Progenitor cell of endocrine pancreas (in vitro differentiated cells): ENCODE measurements at regions not wholly inside any gene's neighbourhood (a gene's known extent, or its start where the extent isn't known, plus 50 kb on each side); places are given as distances from the start of the nearest gene placed in this dataset.
A peak's percentile ranks its signal among the peaks of the same experiment; 100 is the strongest.

Experiments
- DNase-seq: peaks from one replicate; pipeline ENCODE4 v3.0.0; 2021; ENCODE audit warnings: low spot score; ENCODE audit not compliant: unreplicated experiment
- H3K27ac Mint-ChIP-seq: 2 replicates; pipeline ENCODE4 v1.8.0; 2021; ENCODE audit warnings: mild to moderate bottlenecking, moderate library complexity, mixed read lengths
- H3K27me3 Mint-ChIP-seq: 2 replicates; pipeline ENCODE4 v1.8.0; 2021; ENCODE audit warnings: mixed read lengths
- H3K36me3 Mint-ChIP-seq: 2 replicates; pipeline ENCODE4 v1.8.0; 2022; ENCODE audit warnings: mixed read lengths; ENCODE audit not compliant: insufficient read depth
- H3K4me1 Mint-ChIP-seq: 2 replicates; pipeline ENCODE4 v1.8.0; 2021; ENCODE audit warnings: low read depth, mixed read lengths
- H3K4me3 Mint-ChIP-seq: 2 replicates; pipeline ENCODE4 v1.8.0; 2021; ENCODE audit warnings: low read depth, mild to moderate bottlenecking, moderate library complexity, mixed read lengths
- H3K9me3 Mint-ChIP-seq: 2 replicates; pipeline ENCODE4 v1.8.0; 2021; ENCODE audit warnings: low read depth, mixed read lengths
- TF ChIP-seq, protein P1 (sequence below): fragments of 200-600 bp; sonication (generic); IDR thresholded peaks from one replicate; pipeline ENCODE4 v1.5.0; 2021; ENCODE audit warnings: antibody characterized with exemption, mild to moderate bottlenecking; ENCODE audit not compliant: unreplicated experiment

- peaks cover 3% of the 10 kb centered on the region for H3K4me1 Mint-ChIP-seq
- H3K27me3 Mint-ChIP-seq, result peaks cover 41% of the 10 kb centered on the region
- TF ChIP-seq, protein P1, sequence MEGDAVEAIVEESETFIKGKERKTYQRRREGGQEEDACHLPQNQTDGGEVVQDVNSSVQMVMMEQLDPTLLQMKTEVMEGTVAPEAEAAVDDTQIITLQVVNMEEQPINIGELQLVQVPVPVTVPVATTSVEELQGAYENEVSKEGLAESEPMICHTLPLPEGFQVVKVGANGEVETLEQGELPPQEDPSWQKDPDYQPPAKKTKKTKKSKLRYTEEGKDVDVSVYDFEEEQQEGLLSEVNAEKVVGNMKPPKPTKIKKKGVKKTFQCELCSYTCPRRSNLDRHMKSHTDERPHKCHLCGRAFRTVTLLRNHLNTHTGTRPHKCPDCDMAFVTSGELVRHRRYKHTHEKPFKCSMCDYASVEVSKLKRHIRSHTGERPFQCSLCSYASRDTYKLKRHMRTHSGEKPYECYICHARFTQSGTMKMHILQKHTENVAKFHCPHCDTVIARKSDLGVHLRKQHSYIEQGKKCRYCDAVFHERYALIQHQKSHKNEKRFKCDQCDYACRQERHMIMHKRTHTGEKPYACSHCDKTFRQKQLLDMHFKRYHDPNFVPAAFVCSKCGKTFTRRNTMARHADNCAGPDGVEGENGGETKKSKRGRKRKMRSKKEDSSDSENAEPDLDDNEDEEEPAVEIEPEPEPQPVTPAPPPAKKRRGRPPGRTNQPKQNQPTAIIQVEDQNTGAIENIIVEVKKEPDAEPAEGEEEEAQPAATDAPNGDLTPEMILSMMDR, result peak; percentile 74
- H3K4me3 Mint-ChIP-seq, result no peak overlapping the region
- no peaks in the 10 kb centered on the region for H3K9me3 Mint-ChIP-seq
- no peaks in the 10 kb centered on the region for H3K36me3 Mint-ChIP-seq
- DNase-seq, result no peak
- H3K27ac Mint-ChIP-seq, result no peak overlapping the region
These were observed 919.1 kb upstream of the EEF2KMT start for GRCh38 chr16:6016530-6017184.

- H3K9me3 Mint-ChIP-seq, result no peaks in the 10 kb centered on the region
- TF ChIP-seq, protein P1, result no peak
- peaks cover 19% of the 10 kb centered on the region for H3K27me3 Mint-ChIP-seq
- H3K4me3 Mint-ChIP-seq, result no peak overlapping the region
- H3K27ac Mint-ChIP-seq, result no peak overlapping the region
- no peaks in the 10 kb centered on the region for H3K4me1 Mint-ChIP-seq
- no peak for DNase-seq
- H3K36me3 Mint-ChIP-seq, result no peaks in the 10 kb centered on the region
These were observed 915.1 kb upstream of the EEF2KMT start for GRCh38 chr16:6012716-6013115.

GRCh38 chr16:6009151-6009550, 911.6 kb upstream of the EEF2KMT start:
- no peak overlapping the region for H3K4me3 Mint-ChIP-seq

DNA sequence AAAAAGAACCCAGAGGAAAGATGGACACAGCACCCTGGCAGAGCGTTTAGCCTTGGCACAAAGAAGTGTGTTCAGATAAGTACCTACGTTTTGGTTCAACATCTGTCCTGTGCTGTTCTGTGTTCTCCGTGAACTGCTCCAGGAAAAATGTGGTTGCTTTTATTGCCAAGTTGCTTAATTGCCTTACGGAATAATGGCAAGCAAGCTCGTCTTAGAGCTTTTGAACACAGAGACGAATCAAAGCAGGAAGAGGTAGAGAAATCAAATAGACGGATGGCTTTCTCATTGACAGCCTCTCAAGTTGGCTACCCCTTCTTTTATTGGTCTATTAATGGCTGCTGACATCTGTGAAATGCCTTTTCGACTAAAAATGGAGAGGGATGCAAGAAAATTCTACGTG, 911.1 kb upstream of the EEF2KMT start:
- H3K27me3 Mint-ChIP-seq, result peaks cover 20% of the 10 kb centered on the region
- no peaks in the 10 kb centered on the region for H3K4me1 Mint-ChIP-seq
- DNase-seq, result no peak
- H3K36me3 Mint-ChIP-seq, result no peaks in the 10 kb centered on the region
- no peaks in the 10 kb centered on the region for H3K9me3 Mint-ChIP-seq
- no peak overlapping the region for H3K27ac Mint-ChIP-seq
- no peak overlapping the region for H3K4me3 Mint-ChIP-seq
- TF ChIP-seq, protein P1, result no peak

More at GRCh38 chr16:6009151-6009550, 911.6 kb upstream of the EEF2KMT start:
- DNase-seq, result no peak
- H3K27ac Mint-ChIP-seq, result no peak overlapping the region
- H3K4me1 Mint-ChIP-seq, result no peaks in the 10 kb centered on the region
- H3K36me3 Mint-ChIP-seq, result no peaks in the 10 kb centered on the region
- no peaks in the 10 kb centered on the region for H3K9me3 Mint-ChIP-seq
- H3K27me3 Mint-ChIP-seq, result peaks cover 20% of the 10 kb centered on the region
- TF ChIP-seq, protein P1, result no peak

DNA sequence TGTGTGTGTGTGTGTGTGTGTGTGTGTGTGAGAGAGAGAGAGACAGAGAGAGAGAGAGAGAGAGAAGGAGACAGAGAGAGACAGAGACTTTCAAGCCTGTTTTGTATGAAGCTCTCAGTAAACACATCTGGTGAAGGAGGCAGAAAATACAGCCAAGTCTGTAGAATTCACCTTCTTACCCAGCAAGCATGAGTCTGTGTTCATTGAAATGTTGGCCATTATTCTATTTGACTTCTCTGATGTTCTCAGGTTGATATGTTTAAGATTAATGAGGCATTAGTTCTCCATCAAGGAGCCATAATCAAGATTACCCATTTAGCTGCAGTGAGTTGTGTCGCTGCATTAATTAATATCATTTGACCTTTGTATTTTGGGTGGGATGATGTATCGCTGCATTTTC, 895.8 kb upstream of the EEF2KMT start:
- DNase-seq, result no peak
- H3K27me3 Mint-ChIP-seq, result peaks cover 13% of the 10 kb centered on the region
- H3K27ac Mint-ChIP-seq, result no peak overlapping the region
- TF ChIP-seq, protein P1, result no peak
- no peaks in the 10 kb centered on the region for H3K36me3 Mint-ChIP-seq
- H3K9me3 Mint-ChIP-seq, result peaks cover 5% of the 10 kb centered on the region
- H3K4me3 Mint-ChIP-seq, result no peak overlapping the region
- no peaks in the 10 kb centered on the region for H3K4me1 Mint-ChIP-seq
